H1 (cell line): ENCODE measurements at regions not wholly inside any gene's neighbourhood (a gene's known extent, or its start where the extent isn't known, plus 50 kb on each side); places are given as distances from the start of the nearest gene placed in this dataset.

ENCODE experiments used
- CTCF ChIA-PET: fragments of 300-600 bp; sonication (Branson Sonifier 250); formaldehyde crosslinking; loops from one replicate; lab custom pipeline; 2021; ENCODE audit not compliant: partially characterized antibody; lab: Charles Lee
- POLR2A ChIA-PET: fragments of 300-600 bp; sonication (Branson Sonifier 250); formaldehyde crosslinking; loops from one replicate; lab custom pipeline; 2021; ENCODE audit warnings: inconsistent platforms; ENCODE audit not compliant: partially characterized antibody; lab: Charles Lee
- DNase-seq, 2 experiments: peaks; one replicate each; pipeline versions ENCODE4 v3.0.0 to v3.0.0-alpha.2; 2010 to 2022; ENCODE audit warnings: low spot score in 2 of 2, low read depth in 1 of 2, mixed read lengths in 1 of 2
- FAIRE-seq: peaks from 2 replicates; lab custom pipeline; 2011; peaks lifted over from hg19 to GRCh38; lab: Jason Lieb, UNC
- H2AFZ ChIP-seq: 2 replicates; pipeline ENCODE4 v1.8.1; 2012; ENCODE audit warnings: low read length, inconsistent platforms
- H2AK5ac ChIP-seq: 2 replicates; pipeline ENCODE4 v1.6.1; 2013; ENCODE audit warnings: low read depth, low read length
- H2BK120ac ChIP-seq: replicated peaks from 2 replicates; pipeline ENCODE3; 2013; ENCODE audit warnings: low read depth, low read length, inconsistent platforms
- H2BK12ac ChIP-seq: 2 replicates; pipeline ENCODE4 v1.6.1; 2013; ENCODE audit warnings: low read depth, low read length
- H2BK15ac ChIP-seq: 2 replicates; pipeline ENCODE4 v1.6.1; 2013; ENCODE audit warnings: low read length
- H2BK20ac ChIP-seq: 2 replicates; pipeline ENCODE4 v1.6.1; 2013; ENCODE audit warnings: low read length
- H2BK5ac ChIP-seq: 2 replicates; pipeline ENCODE4 v1.6.1; 2013; ENCODE audit warnings: low read depth, low read length
- H3K14ac ChIP-seq: 2 replicates; pipeline ENCODE4 v1.6.1; 2013; ENCODE audit warnings: inconsistent platforms; ENCODE audit not compliant: insufficient read length
- H3K18ac ChIP-seq: 2 replicates; pipeline ENCODE4 v1.6.1; 2013; ENCODE audit warnings: low read length; ENCODE audit errors: extremely low read depth
- H3K23ac ChIP-seq: 2 replicates; pipeline ENCODE4 v1.6.1; 2013; ENCODE audit warnings: inconsistent platforms; ENCODE audit not compliant: insufficient read length
- H3K23me2 ChIP-seq: 2 replicates; pipeline ENCODE4 v1.6.1; 2013; ENCODE audit warnings: low read depth, low read length
- H3K27ac ChIP-seq: 2 replicates; pipeline ENCODE4 v1.6.1; 2011; ENCODE audit warnings: low read depth, low read length, inconsistent platforms
- H3K27me3 ChIP-seq, 4 experiments: replicated peaks in 1 of 4; 1 replicate in 1 of 4; 2 replicates in 3 of 4; pipeline versions ENCODE4 v1.6.1 to v1.8.1; 2011 to 2013; ENCODE audit warnings: low read length in 3 of 4, mild to moderate bottlenecking in 3 of 4, inconsistent platforms in 2 of 4, mixed read lengths in 2 of 4, moderate library complexity in 1 of 4; ENCODE audit not compliant: control insufficient read depth in 3 of 4, insufficient read depth in 3 of 4; ENCODE audit errors: extremely low read depth in 1 of 4
- H3K36me3 ChIP-seq, 4 experiments: 2 replicates each; pipeline versions ENCODE4 v1.6.1 to v1.8.1; 2011 to 2013; ENCODE audit warnings: mild to moderate bottlenecking in 4 of 4, low read length in 3 of 4, moderate library complexity in 2 of 4, control low read depth in 1 of 4, inconsistent platforms in 1 of 4; ENCODE audit not compliant: insufficient read depth in 4 of 4, control insufficient read depth in 2 of 4
- H3K4ac ChIP-seq: replicated peaks from 2 replicates; pipeline ENCODE3; 2013; ENCODE audit warnings: low read length, low read depth, mixed read lengths, inconsistent platforms; ENCODE audit not compliant: insufficient read length
- H3K4me1 ChIP-seq, 4 experiments: replicated peaks in 1 of 4; 1 replicate in 1 of 4; 2 replicates in 3 of 4; pipeline versions ENCODE4 v1.6.1 to v1.8.1; 2011 to 2013; ENCODE audit warnings: low read length in 3 of 4, inconsistent platforms in 2 of 4, mixed read lengths in 1 of 4; ENCODE audit not compliant: insufficient read depth in 4 of 4, control insufficient read depth in 3 of 4
- H3K4me2 ChIP-seq, 2 experiments: 2 replicates each; pipeline versions ENCODE4 v1.6.1 to v1.8.1; 2011 to 2013; ENCODE audit warnings: low read depth in 2 of 2, low read length in 2 of 2, control low read depth in 1 of 2, inconsistent platforms in 1 of 2, mild to moderate bottlenecking in 1 of 2; ENCODE audit not compliant: insufficient read depth in 1 of 2
- H3K4me3 ChIP-seq, 4 experiments: fragments of 200-600, 300-600 bp in 1 of 4; sonication (generic), shearing (Covaris generic), sonication (Bioruptor Twin) in 1 of 4; 2 replicates each; pipeline versions ENCODE4 v1.5.1 to v1.8.1; 2011 to 2016; ENCODE audit warnings: low read length in 4 of 4, low read depth in 3 of 4, control low read depth in 2 of 4, inconsistent platforms in 2 of 4, mild to moderate bottlenecking in 2 of 4, mixed read lengths in 1 of 4, moderate library complexity in 1 of 4; ENCODE audit not compliant: insufficient read depth in 2 of 4; ENCODE audit errors: extremely low read depth in 1 of 4
- H3K56ac ChIP-seq: replicated peaks from 2 replicates; pipeline ENCODE3; 2013; ENCODE audit warnings: low read depth, mild to moderate bottlenecking, mixed read lengths, low read length, inconsistent platforms; ENCODE audit not compliant: insufficient read length
- H3K79me1 ChIP-seq: 2 replicates; pipeline ENCODE4 v1.6.1; 2013; ENCODE audit warnings: low read depth, low read length, control low read depth
- H3K79me2 ChIP-seq, 2 experiments: 2 replicates each; pipeline versions ENCODE4 v1.6.1 to v1.8.1; 2012 to 2013; ENCODE audit warnings: low read length in 2 of 2, mild to moderate bottlenecking in 2 of 2, inconsistent platforms in 1 of 2; ENCODE audit not compliant: insufficient read depth in 2 of 2, control insufficient read depth in 1 of 2
- H3K9ac ChIP-seq, 4 experiments: replicated peaks in 1 of 4; 1 replicate in 1 of 4; 2 replicates in 3 of 4; pipeline versions ENCODE4 v1.6.1 to v1.8.1; 2011 to 2013; ENCODE audit warnings: low read depth in 3 of 4, low read length in 3 of 4, control low read depth in 2 of 4, mild to moderate bottlenecking in 2 of 4, moderate library complexity in 2 of 4, inconsistent platforms in 1 of 4; ENCODE audit errors: extremely low read depth in 1 of 4
- H3K9me3 ChIP-seq, 2 experiments: 2 replicates each; pipeline versions ENCODE4 v1.6.1 to v1.8.1; 2012 to 2013; ENCODE audit warnings: mild to moderate bottlenecking in 2 of 2, moderate library complexity in 2 of 2, control low read depth in 1 of 2, inconsistent platforms in 1 of 2, low read depth in 1 of 2, low read length in 1 of 2, mixed read lengths in 1 of 2; ENCODE audit not compliant: insufficient read depth in 2 of 2
- H4K20me1 ChIP-seq, 2 experiments: replicated peaks in 1 of 2; 2 replicates each; pipeline versions ENCODE3 to v1.8.1; 2011 to 2013; ENCODE audit warnings: inconsistent platforms in 2 of 2, low read length in 2 of 2, mild to moderate bottlenecking in 1 of 2; ENCODE audit not compliant: insufficient read depth in 2 of 2, control insufficient read depth in 1 of 2
- H4K5ac ChIP-seq: 2 replicates; pipeline ENCODE4 v1.6.1; 2013; ENCODE audit warnings: low read length, low read depth, mixed read lengths, inconsistent platforms; ENCODE audit not compliant: insufficient read length
- H4K8ac ChIP-seq: 2 replicates; pipeline ENCODE4 v1.8.0; 2013; ENCODE audit warnings: mild to moderate bottlenecking, moderate library complexity, low read length, inconsistent platforms; ENCODE audit not compliant: insufficient read depth; ENCODE audit errors: extremely low read depth
- H4K91ac ChIP-seq: replicated peaks from 2 replicates; pipeline ENCODE3; 2013; ENCODE audit warnings: low read length, mixed read lengths, inconsistent platforms; ENCODE audit not compliant: insufficient read length
- BRCA1 ChIP-seq: IDR thresholded peaks from 2 replicates; pipeline ENCODE4 v1.6.1; 2012; ENCODE audit warnings: low read depth, low read length, improper control_type of control experiment
- CBX8 ChIP-seq: fragments of 300-800, 300-1000 bp; sonication (generic); IDR thresholded peaks from 2 replicates; pipeline ENCODE4 v1.7.1; 2016; ENCODE audit warnings: low read depth, low read length, borderline replicate concordance
- EP300 ChIP-seq, 2 experiments: IDR thresholded peaks; 1 replicate in 1 of 2; 2 replicates in 1 of 2; pipeline ENCODE4 v1.6.1; 2011 to 2012; ENCODE audit warnings: low read depth in 2 of 2, low read length in 2 of 2, mild to moderate bottlenecking in 2 of 2, borderline replicate concordance in 1 of 2, inconsistent platforms in 1 of 2, moderate library complexity in 1 of 2
- JUN ChIP-seq: IDR thresholded peaks from 2 replicates; pipeline ENCODE4 v1.6.1; 2011; ENCODE audit warnings: low read depth, mild to moderate bottlenecking, improper control_type of control experiment, low read length
- KDM1A ChIP-seq: fragments of 200-600, 300-600 bp; sonication (generic); IDR thresholded peaks from 2 replicates; pipeline ENCODE4 v1.7.1; 2016; ENCODE audit warnings: mild to moderate bottlenecking, low read length, borderline replicate concordance
- KDM4A ChIP-seq: IDR thresholded peaks from one replicate; pipeline ENCODE4 v1.7.1; 2012; ENCODE audit warnings: low read depth, mild to moderate bottlenecking, moderate library complexity, low read length, inconsistent platforms; ENCODE audit not compliant: severe bottlenecking
- POLR2AphosphoS5 ChIP-seq: IDR thresholded peaks from 2 replicates; pipeline ENCODE4 v1.6.1; 2011; ENCODE audit warnings: low read depth, low read length
- RXRA ChIP-seq: IDR thresholded peaks from 2 replicates; pipeline ENCODE4 v1.6.1; 2011; ENCODE audit warnings: low read depth, mild to moderate bottlenecking, low read length, moderate library complexity; ENCODE audit not compliant: insufficient read depth
- SAP30 ChIP-seq: fragments of 300-600 bp; sonication (generic); IDR thresholded peaks from 2 replicates; pipeline ENCODE4 v1.7.1; 2012; ENCODE audit warnings: low read length, moderate library complexity, mild to moderate bottlenecking, inconsistent platforms; ENCODE audit not compliant: insufficient read depth, insufficient replicate concordance
- SIN3A ChIP-seq, 2 experiments: IDR thresholded peaks in 1 of 2; conservative IDR thresholded peaks in 1 of 2; 2 replicates each; pipeline ENCODE4 v1.6.1; 2011 to 2012; ENCODE audit warnings: low read length in 2 of 2, improper control_type of control experiment in 1 of 2, low read depth in 1 of 2, mild to moderate bottlenecking in 1 of 2
- SIRT6 ChIP-seq: IDR thresholded peaks from one replicate; pipeline ENCODE4 v1.7.1; 2012; ENCODE audit warnings: low read length, inconsistent platforms
- SP1 ChIP-seq: IDR thresholded peaks from 2 replicates; pipeline ENCODE4 v1.6.1; 2011; ENCODE audit warnings: low read depth, low read length
- SP2 ChIP-seq: IDR thresholded peaks from 2 replicates; pipeline ENCODE4 v1.6.1; 2012; ENCODE audit warnings: mild to moderate bottlenecking, low read length, inconsistent platforms
- SP4 ChIP-seq: IDR thresholded peaks from 2 replicates; pipeline ENCODE4 v1.6.1; 2012; ENCODE audit warnings: low read length, inconsistent platforms
- WGBS, 2 experiments: shearing (Covaris generic) in 1 of 2; methylation state at CpG; one replicate each; pipeline versions ENCODE4 v1.1.6 to v1.1.7; 2013 to 2015; ENCODE audit warnings: low lambda C conversion rate in 2 of 2, mixed read lengths in 2 of 2, inconsistent platforms in 1 of 2, low coverage in 1 of 2, missing lambda C conversion rate in 1 of 2; ENCODE audit not compliant: insufficient replicate concordance in 2 of 2, insufficient coverage in 1 of 2, insufficient read length in 1 of 2; ENCODE audit errors: extremely low coverage in 1 of 2, missing lambda C conversion rate in 1 of 2; 5-methylcytosine and 5-hydroxymethylcytosine counted together

DNA sequence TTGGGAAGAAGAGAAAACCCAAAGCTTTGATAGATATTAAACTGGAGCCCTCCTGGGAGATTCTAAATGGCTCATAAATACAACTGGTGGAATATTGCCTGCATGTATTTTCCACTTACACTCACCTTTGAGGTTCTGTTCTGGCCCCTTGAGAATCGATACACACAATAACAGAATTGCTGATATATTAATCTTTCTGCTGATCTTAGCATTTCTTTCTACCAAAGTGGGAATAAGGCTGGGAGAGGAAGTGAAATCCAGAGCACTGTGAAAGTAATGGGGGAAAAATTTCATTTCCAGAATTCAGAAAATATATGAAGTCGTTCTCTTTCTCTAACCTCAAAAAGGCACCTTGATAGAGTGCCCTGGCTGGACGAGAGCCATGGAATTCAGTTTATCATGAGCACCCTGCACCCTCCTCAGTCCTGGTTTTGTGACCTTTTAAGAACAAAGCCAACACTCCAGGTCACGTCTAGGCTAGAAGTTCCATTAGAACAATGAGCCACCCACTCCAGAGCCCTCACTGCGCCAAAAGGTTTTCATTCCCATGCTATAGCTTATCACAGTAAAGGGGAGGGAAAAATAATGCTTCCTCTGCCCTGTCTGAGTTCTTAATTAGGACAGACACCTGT is 244.5 kb downstream of the CD83 start:
- Histone ChIP-seq H3K9ac (no peak overlapping the region), H3K27me3 (no peaks in the 10 kb centered on the region), H3K36me3 (no peaks in the 10 kb centered on the region), H2BK20ac (no peak overlapping the region), H3K23ac (no peak overlapping the region), H3K4me1 (peaks cover 0 to 7% (median 2%) of the 10 kb centered on the region in 4 experiments; a peak in 1 of 7 replicates), H3K56ac (no peak overlapping the region), H2BK15ac (no peak overlapping the region), H3K14ac (no peak overlapping the region), H3K23me2 (no peaks in the 10 kb centered on the region), H4K8ac (no peak overlapping the region), H3K4me2 (no peak overlapping the region), H3K4me3 (no peak overlapping the region), H2BK12ac (peak overlapping the region; percentile 64; the same call in 1 of the 2 replicates), H3K9me3 (no peaks in the 10 kb centered on the region), H3K79me1 (no peaks in the 10 kb centered on the region), H3K79me2 (no peaks in the 10 kb centered on the region), H3K27ac (no peak overlapping the region), H2BK5ac (0 out of 2 replicates have a peak overlapping the region, but pooled peaks have one; percentile 17), H4K91ac (no peak overlapping the region), H3K4ac (no peak overlapping the region), H2AK5ac (no peak overlapping the region), H4K20me1 (no peaks in the 10 kb centered on the region), H2AFZ (no peak overlapping the region), H4K5ac (no peak overlapping the region), H3K18ac (no peak overlapping the region; the same call in 1 of the 2 replicates), H2BK120ac (no peak overlapping the region)
- no peak for DNase-seq
- no peak for FAIRE-seq
- WGBS, 2 experiments: 82% methylated on average over 5 of the region's 5 CpGs; no CpG with 5 or more reads in 1 of the 2 experiments
- POLR2A ChIA-PET: interaction anchor here (1.3 kb wide), 1 partner anchor 19 kb away, joined by 4 read pairs; no protein-coding TSS in a partner anchor
- CTCF ChIA-PET: interaction anchor here (1.4 to 2.3 kb wide), 2 partner anchors 35 to 147 kb away, joined by 3 to 7 read pairs; no protein-coding TSS in a partner anchor
- no peak for TF ChIP-seq KDM4A
- no peak for TF ChIP-seq SP4
- no peak for TF ChIP-seq POLR2AphosphoS5
- TF ChIP-seq EP300 (IDR thresholded peaks at IDR 0.05; ENCODE audit: borderline replicate concordance in 1 of 2, low read depth in 2 of 2, low read length in 2 of 2): no peak
- no peak for TF ChIP-seq SP2
- no peak for TF ChIP-seq JUN
- no peak for TF ChIP-seq BRCA1
- TF ChIP-seq CBX8: no peak
- no peak for TF ChIP-seq SP1
- no peak for TF ChIP-seq RXRA
- TF ChIP-seq KDM1A: no peak
- TF ChIP-seq SIN3A (conservative IDR thresholded peaks at IDR 0.05 in 1 of 2, IDR thresholded peaks at IDR 0.05 in 1 of 2; ENCODE audit: low read depth in 1 of 2, low read length in 2 of 2): no peak
- TF ChIP-seq SIRT6: no peak
- no peak for TF ChIP-seq SAP30
